HG03108 (cell line): ENCODE measurements at regions not wholly inside any gene's neighbourhood (a gene's known extent, or its start where the extent isn't known, plus 50 kb on each side); places are given as distances from the start of the nearest gene placed in this dataset.
"Not testable (repeated sequence)": the region's sequence is repeated elsewhere in the genome, so short reads cannot be mapped to it uniquely, and the experiment has no call there.

Experiments
- ATAC-seq: cut with Tn5 transposase; IDR thresholded peaks from one replicate; pipeline ENCODE4 v1.9.1; 2021; ENCODE audit warnings: moderate library complexity; ENCODE audit not compliant: unreplicated experiment

- no peak for ATAC-seq
These were observed 147.4 kb downstream of the ABHD5 start for GRCh38 chr3:43838009-43838758.

- no peak for ATAC-seq
These were observed 148.1 kb downstream of the ABHD5 start for GRCh38 chr3:43838877-43839276.

- ATAC-seq: no peak
These were observed 152.6 kb downstream of the ABHD5 start for GRCh38 chr3:43843386-43843785.

GRCh38 chr3:43844757-43845156 lies 154.0 kb downstream of the ABHD5 start:
- no peak for ATAC-seq

- ATAC-seq: not testable (repeated sequence)
These were observed 154.8 kb downstream of the ABHD5 start for GRCh38 chr3:43845553-43845952.

- ATAC-seq: no peak
These were observed 161.3 kb downstream of the ABHD5 start for GRCh38 chr3:43852066-43852465.

GRCh38 chr3:43854283-43854682 lies 163.5 kb downstream of the ABHD5 start:
- ATAC-seq: no peak

- no peak for ATAC-seq
These were observed 164.2 kb downstream of the ABHD5 start for GRCh38 chr3:43854916-43855315.

- ATAC-seq: no peak
These were observed 165.0 kb downstream of the ABHD5 start for GRCh38 chr3:43855674-43856299.

- no peak for ATAC-seq
These were observed 165.6 kb downstream of the ABHD5 start for GRCh38 chr3:43856351-43856750.

GRCh38 chr3:43856761-43857160 lies 166.0 kb downstream of the ABHD5 start:
- ATAC-seq: no peak

GRCh38 chr3:43857361-43858293 lies 166.9 kb downstream of the ABHD5 start:
- no peak for ATAC-seq

- no peak for ATAC-seq
These were observed 167.6 kb downstream of the ABHD5 start for GRCh38 chr3:43858294-43858701.

GRCh38 chr3:43859766-43860165 lies 169.0 kb downstream of the ABHD5 start:
- no peak for ATAC-seq

- ATAC-seq: no peak
These were observed 170.9 kb downstream of the ABHD5 start for GRCh38 chr3:43861635-43862034.

GRCh38 chr3:43862470-43862869 lies 171.7 kb downstream of the ABHD5 start:
- ATAC-seq: no peak

- no peak for ATAC-seq
These were observed 172.5 kb downstream of the ABHD5 start for GRCh38 chr3:43862992-43863805.

GRCh38 chr3:43863966-43864933 lies 173.5 kb downstream of the ABHD5 start:
- ATAC-seq: no peak

GRCh38 chr3:43865351-43865750 lies 174.6 kb downstream of the ABHD5 start:
- no peak for ATAC-seq
